Endodermal cell (in vitro differentiated cells): ENCODE measurements at regions not wholly inside any gene's neighbourhood (a gene's known extent, or its start where the extent isn't known, plus 50 kb on each side); places are given as distances from the start of the nearest gene placed in this dataset.

Experiments
- DNase-seq: peaks from one replicate; pipeline ENCODE4 v3.0.0-alpha.2; 2017
- H3K27ac ChIP-seq: 2 replicates; pipeline ENCODE4 v1.5.1; 2013; ENCODE audit warnings: mild to moderate bottlenecking, low read depth, low read length, moderate library complexity
- H3K27me3 ChIP-seq: 2 replicates; pipeline ENCODE4 v1.6.1; 2013; ENCODE audit warnings: mild to moderate bottlenecking, low read length, moderate library complexity; ENCODE audit not compliant: insufficient read depth, control insufficient read depth, poor library complexity, severe bottlenecking
- H3K36me3 ChIP-seq: 2 replicates; pipeline ENCODE4 v1.7.0; 2013; ENCODE audit warnings: mild to moderate bottlenecking, low read length, moderate library complexity; ENCODE audit not compliant: control insufficient read depth, insufficient read depth
- H3K4me1 ChIP-seq: one replicate; pipeline ENCODE4 v1.7.0; 2013; ENCODE audit warnings: low read length; ENCODE audit not compliant: control insufficient read depth, insufficient read depth
- H3K4me3 ChIP-seq: 2 replicates; pipeline ENCODE4 v1.5.1; 2013; ENCODE audit warnings: mild to moderate bottlenecking, low read length, moderate library complexity
- H3K9ac ChIP-seq: 2 replicates; pipeline ENCODE4 v1.6.1; 2013; ENCODE audit warnings: mild to moderate bottlenecking, low read length, moderate library complexity; ENCODE audit not compliant: poor library complexity, severe bottlenecking; ENCODE audit errors: extremely low read depth
- H3K9me3 ChIP-seq: 2 replicates; pipeline ENCODE4 v1.6.1; 2013; ENCODE audit warnings: mild to moderate bottlenecking, low read length, moderate library complexity; ENCODE audit not compliant: control insufficient read depth
- H3K27ac Mint-ChIP-seq: 2 replicates; pipeline ENCODE4 v1.8.0; 2020; ENCODE audit warnings: mixed read lengths
- H3K27me3 Mint-ChIP-seq: 2 replicates; pipeline ENCODE4 v1.8.0; 2021; ENCODE audit warnings: mild to moderate bottlenecking, mixed read lengths; ENCODE audit not compliant: insufficient read depth
- H3K36me3 Mint-ChIP-seq: 2 replicates; pipeline ENCODE4 v1.8.0; 2020; ENCODE audit warnings: low read depth, mixed read lengths
- H3K4me1 Mint-ChIP-seq: 2 replicates; pipeline ENCODE4 v1.8.0; 2020; ENCODE audit warnings: mixed read lengths
- H3K4me3 Mint-ChIP-seq: 2 replicates; pipeline ENCODE4 v1.8.0; 2020; ENCODE audit warnings: mild to moderate bottlenecking, moderate library complexity, mixed read lengths
- H3K9me3 Mint-ChIP-seq: 2 replicates; pipeline ENCODE4 v1.8.0; 2020; ENCODE audit warnings: mild to moderate bottlenecking, mixed read lengths
- WGBS, 2 experiments: methylation state at CpG; one replicate each; pipeline versions ENCODE4 v1.1.5 to v1.1.7; 2013; ENCODE audit warnings: missing lambda C conversion rate in 2 of 2, mixed read lengths in 1 of 2; ENCODE audit not compliant: insufficient coverage in 1 of 2, insufficient read length in 1 of 2; 5-methylcytosine and 5-hydroxymethylcytosine counted together
- TF ChIP-seq, protein P1 (sequence below): fragments of 200-600 bp; sonication (generic); conservative IDR thresholded peaks from 2 replicates; pipeline ENCODE4 v1.5.0; 2021; ENCODE audit warnings: antibody characterized with exemption, mild to moderate bottlenecking

DNA sequence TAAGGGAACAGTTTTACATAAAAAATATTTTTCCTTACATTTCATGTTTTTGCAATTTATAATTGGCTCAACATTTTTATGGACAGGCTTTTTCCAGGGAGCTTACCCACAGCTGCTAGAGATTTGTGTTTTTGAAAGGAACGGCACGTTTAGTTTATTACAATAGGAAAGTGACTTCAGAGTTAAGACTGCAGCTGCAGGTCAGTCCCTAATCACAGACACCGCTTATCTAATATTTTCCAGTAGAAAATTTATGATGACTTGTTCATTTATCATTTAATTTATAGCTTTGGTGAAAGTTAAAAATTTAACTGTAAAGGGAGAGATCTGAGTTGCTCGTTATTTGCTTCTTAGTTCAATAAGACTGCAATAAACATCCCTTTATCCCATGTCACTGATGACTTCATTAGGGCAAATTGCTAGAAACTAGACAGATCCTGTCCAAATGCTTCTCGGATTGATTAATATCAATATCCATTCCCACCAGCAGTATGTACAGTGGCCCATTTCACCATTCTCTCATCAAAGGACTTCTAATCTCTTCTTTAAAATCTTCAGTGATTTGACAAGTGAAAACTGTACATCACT, 97.0 kb upstream of the ODAD2 start:
- Histone ChIP-seq H3K27me3 (no peaks in the 10 kb centered on the region), H3K9me3 (no peaks in the 10 kb centered on the region), H3K27ac (no peak overlapping the region), H3K4me1 (no peaks in the 10 kb centered on the region), H3K9ac (no peak overlapping the region), H3K36me3 (no peaks in the 10 kb centered on the region), H3K4me3 (no peak overlapping the region)
- Mint-ChIP-seq H3K9me3 (no peaks in the 10 kb centered on the region), H3K36me3 (no peaks in the 10 kb centered on the region), H3K4me1 (no peaks in the 10 kb centered on the region), H3K4me3 (no peak overlapping the region), H3K27me3 (no peaks in the 10 kb centered on the region), H3K27ac (no peak overlapping the region)
- no peak for DNase-seq
- WGBS, 2 experiments, result 86 to 100% methylated on average over 1 to 4 of the region's 5 CpGs
- TF ChIP-seq, protein P1, sequence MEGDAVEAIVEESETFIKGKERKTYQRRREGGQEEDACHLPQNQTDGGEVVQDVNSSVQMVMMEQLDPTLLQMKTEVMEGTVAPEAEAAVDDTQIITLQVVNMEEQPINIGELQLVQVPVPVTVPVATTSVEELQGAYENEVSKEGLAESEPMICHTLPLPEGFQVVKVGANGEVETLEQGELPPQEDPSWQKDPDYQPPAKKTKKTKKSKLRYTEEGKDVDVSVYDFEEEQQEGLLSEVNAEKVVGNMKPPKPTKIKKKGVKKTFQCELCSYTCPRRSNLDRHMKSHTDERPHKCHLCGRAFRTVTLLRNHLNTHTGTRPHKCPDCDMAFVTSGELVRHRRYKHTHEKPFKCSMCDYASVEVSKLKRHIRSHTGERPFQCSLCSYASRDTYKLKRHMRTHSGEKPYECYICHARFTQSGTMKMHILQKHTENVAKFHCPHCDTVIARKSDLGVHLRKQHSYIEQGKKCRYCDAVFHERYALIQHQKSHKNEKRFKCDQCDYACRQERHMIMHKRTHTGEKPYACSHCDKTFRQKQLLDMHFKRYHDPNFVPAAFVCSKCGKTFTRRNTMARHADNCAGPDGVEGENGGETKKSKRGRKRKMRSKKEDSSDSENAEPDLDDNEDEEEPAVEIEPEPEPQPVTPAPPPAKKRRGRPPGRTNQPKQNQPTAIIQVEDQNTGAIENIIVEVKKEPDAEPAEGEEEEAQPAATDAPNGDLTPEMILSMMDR, result no peak

DNA sequence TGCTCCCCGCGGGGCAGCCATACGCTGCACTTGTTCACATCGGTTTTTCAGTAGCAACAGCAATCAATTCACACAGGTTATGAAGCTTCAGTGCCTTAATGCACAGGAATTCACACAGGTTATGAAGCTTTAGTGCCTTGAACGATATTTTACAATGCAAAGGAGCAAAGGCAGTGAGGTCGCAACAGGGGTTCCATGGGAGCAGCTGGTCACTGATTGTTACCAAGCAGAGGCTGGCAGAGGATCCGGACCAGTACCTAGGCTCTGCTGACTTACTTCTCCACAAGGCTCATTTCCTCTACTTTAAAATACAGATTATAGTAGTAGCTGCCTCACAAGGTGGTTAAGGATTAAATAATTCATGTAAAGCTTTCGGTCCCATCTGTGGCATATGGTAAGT, 95.2 kb upstream of the ODAD2 start:
- H3K36me3 Mint-ChIP-seq, result no peaks in the 10 kb centered on the region
- Histone ChIP-seq H3K27me3 (no peaks in the 10 kb centered on the region), H3K9me3 (no peaks in the 10 kb centered on the region), H3K36me3 (no peaks in the 10 kb centered on the region), H3K4me1 (no peaks in the 10 kb centered on the region), H3K9ac (no peak overlapping the region), H3K27ac (no peak overlapping the region), H3K4me3 (no peak overlapping the region)
- DNase-seq, result no peak
- H3K4me1 Mint-ChIP-seq, result no peaks in the 10 kb centered on the region
- H3K27ac Mint-ChIP-seq, result no peak overlapping the region
- H3K4me3 Mint-ChIP-seq, result no peak overlapping the region
- H3K9me3 Mint-ChIP-seq, result no peaks in the 10 kb centered on the region
- WGBS, 2 experiments, result 84 to 90% methylated on average over 6 to 8 of the region's 8 CpGs
- no peaks in the 10 kb centered on the region for H3K27me3 Mint-ChIP-seq
- TF ChIP-seq, protein P1, result no peak

DNA sequence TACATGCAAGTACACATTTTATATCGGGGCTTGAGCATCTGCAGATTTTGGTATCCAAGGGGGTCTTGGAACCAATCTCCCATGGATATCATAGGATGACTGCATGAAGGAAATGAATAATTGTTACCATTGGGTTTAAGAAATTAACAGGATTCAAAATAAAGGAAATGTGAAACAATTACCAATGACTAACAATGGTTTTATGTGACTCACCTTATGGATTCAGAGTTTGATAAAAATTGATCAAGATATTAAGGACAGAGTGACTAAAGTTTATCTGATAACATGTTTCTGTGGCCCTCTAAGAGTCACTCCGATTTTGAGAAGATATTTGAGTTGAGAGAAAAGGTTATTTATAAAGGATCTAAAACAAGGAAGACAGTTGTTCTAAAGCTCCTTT, 93.0 kb upstream of the ODAD2 start:
- H3K9ac ChIP-seq, result no peak overlapping the region
- DNase-seq, result no peak
- no peaks in the 10 kb centered on the region for H3K4me1 ChIP-seq
- H3K36me3 ChIP-seq, result no peaks in the 10 kb centered on the region
- no peaks in the 10 kb centered on the region for H3K27me3 ChIP-seq
- H3K4me1 Mint-ChIP-seq, result no peaks in the 10 kb centered on the region
- no peaks in the 10 kb centered on the region for H3K27me3 Mint-ChIP-seq
- no peak overlapping the region for H3K4me3 ChIP-seq
- H3K36me3 Mint-ChIP-seq, result no peaks in the 10 kb centered on the region
- TF ChIP-seq, protein P1, result no peak
- H3K27ac ChIP-seq, result no peak overlapping the region
- no peaks in the 10 kb centered on the region for H3K9me3 Mint-ChIP-seq
- WGBS, 2 experiments, result 85 to 94% methylated on average over 2 of the region's 2 CpGs
- no peak overlapping the region for H3K27ac Mint-ChIP-seq
- no peaks in the 10 kb centered on the region for H3K9me3 ChIP-seq
- no peak overlapping the region for H3K4me3 Mint-ChIP-seq
